ENCODE measurements at regions not wholly inside any gene's neighbourhood (a gene's known extent, or its start where the extent isn't known, plus 50 kb on each side); places are given as distances from the start of the nearest gene placed in this dataset.

GRCh38 chr20:11754451-11754850, 163.2 kb upstream of the BTBD3 start:
- DNase-seq: no peak

- DNase-seq: no peak
These were observed 162.4 kb upstream of the BTBD3 start for GRCh38 chr20:11755071-11755841.

GRCh38 chr20:11761497-11761896, 156.2 kb upstream of the BTBD3 start:
- DNase-seq: no peak

- peak; percentile 61 for DNase-seq
These were observed 150.7 kb upstream of the BTBD3 start for GRCh38 chr20:11766961-11767360.

GRCh38 chr20:11769825-11770224, 147.9 kb upstream of the BTBD3 start:
- peak; percentile 59 for DNase-seq

- no peak for DNase-seq
These were observed 145.4 kb upstream of the BTBD3 start for GRCh38 chr20:11772226-11772730.

- peak; percentile 30 for DNase-seq
These were observed 141.0 kb upstream of the BTBD3 start for GRCh38 chr20:11776687-11777086.

GRCh38 chr20:11777387-11778205, 140.1 kb upstream of the BTBD3 start:
- DNase-seq: peak; percentile 80

- DNase-seq: no peak
These were observed 139.5 kb upstream of the BTBD3 start for GRCh38 chr20:11778206-11778570.

- DNase-seq: no peak
These were observed 136.8 kb upstream of the BTBD3 start for GRCh38 chr20:11780765-11781369.

- no peak for DNase-seq
These were observed 134.4 kb upstream of the BTBD3 start for GRCh38 chr20:11783102-11783850.

- DNase-seq: no peak
These were observed 131.7 kb upstream of the BTBD3 start for GRCh38 chr20:11785885-11786507.

- no peak for DNase-seq
These were observed 127.6 kb upstream of the BTBD3 start for GRCh38 chr20:11790046-11790445.

- DNase-seq: no peak
These were observed 126.4 kb upstream of the BTBD3 start for GRCh38 chr20:11791316-11791715.

GRCh38 chr20:11791835-11792567, 125.7 kb upstream of the BTBD3 start:
- DNase-seq: peak; percentile 40

- DNase-seq: no peak
These were observed 125.1 kb upstream of the BTBD3 start for GRCh38 chr20:11792568-11792953.

- no peak for DNase-seq
These were observed 123.2 kb upstream of the BTBD3 start for GRCh38 chr20:11794525-11794924.

- no peak for DNase-seq
These were observed 122.5 kb upstream of the BTBD3 start for GRCh38 chr20:11795071-11795615.

- peak; percentile 81 for DNase-seq
These were observed 121.7 kb upstream of the BTBD3 start for GRCh38 chr20:11796026-11796425.

GRCh38 chr20:11797156-11797555, 120.5 kb upstream of the BTBD3 start:
- peak; percentile 66 for DNase-seq

GRCh38 chr20:11799281-11799684, 118.4 kb upstream of the BTBD3 start:
- DNase-seq: no peak

Data from fibroblast of skin of right biceps (primary cell).